ENCODE measurements at regions not wholly inside any gene's neighbourhood (a gene's known extent, or its start where the extent isn't known, plus 50 kb on each side); places are given as distances from the start of the nearest gene placed in this dataset.

DNA sequence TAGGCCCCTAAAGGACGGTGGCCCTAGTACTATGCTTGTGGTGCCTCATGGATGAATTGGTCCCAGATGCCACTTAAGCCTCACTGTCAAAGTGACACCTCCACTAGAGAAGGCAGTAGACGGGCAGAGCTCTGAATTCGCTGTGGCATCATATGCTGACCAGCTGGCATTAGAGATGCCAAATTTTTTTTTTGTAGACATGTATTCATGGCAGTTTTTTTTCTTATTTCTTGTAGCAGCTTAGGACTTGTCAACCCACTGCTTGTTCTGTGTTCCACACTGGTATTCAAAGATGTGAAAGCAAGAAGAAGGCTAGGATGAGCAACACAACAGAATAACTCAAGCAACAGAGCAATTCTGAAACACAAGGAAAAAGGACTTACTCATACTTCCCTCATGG, 212.5 kb downstream of the DLEU7 start:
- TF ChIP-seq, protein P1, sequence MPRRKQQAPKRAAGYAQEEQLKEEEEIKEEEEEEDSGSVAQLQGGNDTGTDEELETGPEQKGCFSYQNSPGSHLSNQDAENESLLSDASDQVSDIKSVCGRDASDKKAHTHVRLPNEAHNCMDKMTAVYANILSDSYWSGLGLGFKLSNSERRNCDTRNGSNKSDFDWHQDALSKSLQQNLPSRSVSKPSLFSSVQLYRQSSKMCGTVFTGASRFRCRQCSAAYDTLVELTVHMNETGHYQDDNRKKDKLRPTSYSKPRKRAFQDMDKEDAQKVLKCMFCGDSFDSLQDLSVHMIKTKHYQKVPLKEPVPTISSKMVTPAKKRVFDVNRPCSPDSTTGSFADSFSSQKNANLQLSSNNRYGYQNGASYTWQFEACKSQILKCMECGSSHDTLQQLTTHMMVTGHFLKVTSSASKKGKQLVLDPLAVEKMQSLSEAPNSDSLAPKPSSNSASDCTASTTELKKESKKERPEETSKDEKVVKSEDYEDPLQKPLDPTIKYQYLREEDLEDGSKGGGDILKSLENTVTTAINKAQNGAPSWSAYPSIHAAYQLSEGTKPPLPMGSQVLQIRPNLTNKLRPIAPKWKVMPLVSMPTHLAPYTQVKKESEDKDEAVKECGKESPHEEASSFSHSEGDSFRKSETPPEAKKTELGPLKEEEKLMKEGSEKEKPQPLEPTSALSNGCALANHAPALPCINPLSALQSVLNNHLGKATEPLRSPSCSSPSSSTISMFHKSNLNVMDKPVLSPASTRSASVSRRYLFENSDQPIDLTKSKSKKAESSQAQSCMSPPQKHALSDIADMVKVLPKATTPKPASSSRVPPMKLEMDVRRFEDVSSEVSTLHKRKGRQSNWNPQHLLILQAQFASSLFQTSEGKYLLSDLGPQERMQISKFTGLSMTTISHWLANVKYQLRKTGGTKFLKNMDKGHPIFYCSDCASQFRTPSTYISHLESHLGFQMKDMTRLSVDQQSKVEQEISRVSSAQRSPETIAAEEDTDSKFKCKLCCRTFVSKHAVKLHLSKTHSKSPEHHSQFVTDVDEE (CRISPR knock-in tag; IDR thresholded peaks at IDR 0.05): no peak
- no peak for TF ChIP-seq ARNTL (CRISPR knock-in tag; IDR thresholded peaks at IDR 0.05; ENCODE audit: borderline replicate concordance, low read depth)
- TF ChIP-seq, protein P2, sequence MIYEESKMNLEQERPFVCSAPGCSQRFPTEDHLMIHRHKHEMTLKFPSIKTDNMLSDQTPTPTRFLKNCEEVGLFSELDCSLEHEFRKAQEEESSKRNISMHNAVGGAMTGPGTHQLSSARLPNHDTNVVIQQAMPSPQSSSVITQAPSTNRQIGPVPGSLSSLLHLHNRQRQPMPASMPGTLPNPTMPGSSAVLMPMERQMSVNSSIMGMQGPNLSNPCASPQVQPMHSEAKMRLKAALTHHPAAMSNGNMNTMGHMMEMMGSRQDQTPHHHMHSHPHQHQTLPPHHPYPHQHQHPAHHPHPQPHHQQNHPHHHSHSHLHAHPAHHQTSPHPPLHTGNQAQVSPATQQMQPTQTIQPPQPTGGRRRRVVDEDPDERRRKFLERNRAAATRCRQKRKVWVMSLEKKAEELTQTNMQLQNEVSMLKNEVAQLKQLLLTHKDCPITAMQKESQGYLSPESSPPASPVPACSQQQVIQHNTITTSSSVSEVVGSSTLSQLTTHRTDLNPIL (CRISPR knock-in tag; IDR thresholded peaks at IDR 0.05; ENCODE audit: low read depth): no peak
- no peak for TF ChIP-seq RARB (CRISPR knock-in tag; IDR thresholded peaks at IDR 0.05)

All from SK-N-SH treated with all-trans-retinoic acid at 6 μM for 48 hours (cell line).